GM10847 (cell line): ENCODE measurements at regions not wholly inside any gene's neighbourhood (a gene's known extent, or its start where the extent isn't known, plus 50 kb on each side); places are given as distances from the start of the nearest gene placed in this dataset.

Experiments used
- POLR2A ChIP-seq: IDR thresholded peaks from 2 replicates; pipeline ENCODE4 v1.6.1; 2011; ENCODE audit not compliant: insufficient read length; ENCODE audit errors: extremely low read depth

- TF ChIP-seq POLR2A = no peak
Observed at GRCh38 chr10:78330884-78331283, 297.2 kb downstream of the RPS24 start.

GRCh38 chr10:78331391-78331922, 297.8 kb downstream of the RPS24 start:
- no peak for TF ChIP-seq POLR2A

- TF ChIP-seq POLR2A = no peak
Observed at GRCh38 chr10:78332012-78332411, 298.3 kb downstream of the RPS24 start.

GRCh38 chr10:78332657-78333056, 299.0 kb downstream of the RPS24 start:
- TF ChIP-seq POLR2A = no peak

- TF ChIP-seq POLR2A = no peak
Observed at GRCh38 chr10:78333362-78334143, 299.9 kb downstream of the RPS24 start.

GRCh38 chr10:78335371-78335690, 301.7 kb downstream of the RPS24 start:
- no peak for TF ChIP-seq POLR2A

GRCh38 chr10:78335691-78336401, 302.2 kb downstream of the RPS24 start:
- TF ChIP-seq POLR2A = no peak

- no peak for TF ChIP-seq POLR2A
Observed at GRCh38 chr10:78336402-78336791, 302.7 kb downstream of the RPS24 start.

DNA sequence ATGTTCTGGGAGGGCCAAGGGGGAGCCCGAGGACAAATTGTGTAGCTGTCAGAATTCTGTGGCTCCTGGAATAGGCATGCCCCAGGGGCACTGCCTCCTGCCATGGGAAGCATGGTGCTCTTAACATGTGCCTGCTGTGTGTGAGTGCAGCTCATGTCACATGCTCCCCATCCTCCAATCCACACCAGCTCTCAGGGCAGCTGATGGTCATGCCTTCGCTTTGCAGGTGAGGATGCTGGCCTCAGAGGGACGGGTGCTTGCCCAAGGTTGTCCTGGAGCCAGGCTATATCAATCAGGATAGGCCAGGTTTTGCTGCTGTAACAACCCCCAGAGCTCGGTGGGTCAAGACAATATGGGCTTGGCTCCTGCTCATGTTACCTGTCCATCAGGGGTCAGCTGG, 303.4 kb downstream of the RPS24 start:
- no peak for TF ChIP-seq POLR2A

DNA sequence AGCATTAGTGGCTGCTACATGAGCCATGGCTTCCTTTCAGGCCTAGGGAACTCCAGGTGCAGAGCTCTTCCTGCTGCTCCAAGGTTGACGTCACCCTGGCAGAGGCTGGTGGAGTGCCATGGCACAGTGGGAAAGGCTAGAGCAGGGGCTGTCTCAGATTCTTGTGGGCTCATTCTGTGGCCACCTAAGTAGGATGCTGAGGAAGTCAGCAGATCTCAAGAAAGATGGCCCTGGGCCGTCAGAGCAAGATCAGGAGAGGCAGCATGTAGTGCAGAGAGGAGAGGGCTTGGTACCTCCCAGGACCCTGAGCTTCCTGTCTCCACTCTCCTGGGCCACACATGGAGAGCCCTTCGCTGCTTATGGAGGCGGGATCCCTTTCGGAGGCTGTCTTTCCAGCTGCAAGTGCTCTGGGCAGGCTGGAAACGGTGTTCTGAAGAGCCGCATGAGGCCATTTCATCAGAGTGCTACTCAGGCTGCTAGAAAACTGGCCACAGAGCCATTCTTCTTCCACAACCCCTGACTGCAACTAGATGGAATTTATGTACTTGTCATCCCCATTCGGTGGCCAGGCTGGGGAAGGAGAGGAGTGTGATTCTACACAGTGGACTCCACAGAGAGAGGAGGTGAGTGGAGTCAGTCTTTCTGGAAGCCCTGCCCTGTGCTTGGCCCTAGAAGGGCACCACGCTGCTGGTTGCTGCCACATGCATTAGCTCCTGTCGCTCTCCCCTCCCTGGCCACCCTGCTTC, 304.2 kb downstream of the RPS24 start:
- no peak for TF ChIP-seq POLR2A

GRCh38 chr10:78338717-78339116, 305.1 kb downstream of the RPS24 start:
- no peak for TF ChIP-seq POLR2A

DNA sequence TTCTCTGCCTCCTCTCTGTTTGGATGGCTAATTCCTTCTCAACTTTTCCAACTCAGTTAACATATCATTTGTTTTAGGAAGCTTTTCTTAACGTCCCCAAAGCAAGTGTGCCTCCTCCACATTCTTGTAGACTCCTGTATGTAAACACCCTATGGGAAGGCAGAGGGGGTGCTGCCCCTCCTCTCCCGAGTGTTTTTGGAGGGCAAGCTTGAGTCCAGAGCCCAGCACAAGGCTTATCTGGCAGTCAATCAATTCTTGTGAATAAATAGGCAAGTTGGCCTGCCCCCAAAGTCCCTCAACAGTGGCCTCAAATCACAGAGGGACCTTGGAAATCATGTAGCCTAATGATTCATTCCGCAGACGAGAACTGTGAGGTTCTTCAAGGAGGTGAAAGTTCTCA, 305.6 kb downstream of the RPS24 start:
- TF ChIP-seq POLR2A = no peak

DNA sequence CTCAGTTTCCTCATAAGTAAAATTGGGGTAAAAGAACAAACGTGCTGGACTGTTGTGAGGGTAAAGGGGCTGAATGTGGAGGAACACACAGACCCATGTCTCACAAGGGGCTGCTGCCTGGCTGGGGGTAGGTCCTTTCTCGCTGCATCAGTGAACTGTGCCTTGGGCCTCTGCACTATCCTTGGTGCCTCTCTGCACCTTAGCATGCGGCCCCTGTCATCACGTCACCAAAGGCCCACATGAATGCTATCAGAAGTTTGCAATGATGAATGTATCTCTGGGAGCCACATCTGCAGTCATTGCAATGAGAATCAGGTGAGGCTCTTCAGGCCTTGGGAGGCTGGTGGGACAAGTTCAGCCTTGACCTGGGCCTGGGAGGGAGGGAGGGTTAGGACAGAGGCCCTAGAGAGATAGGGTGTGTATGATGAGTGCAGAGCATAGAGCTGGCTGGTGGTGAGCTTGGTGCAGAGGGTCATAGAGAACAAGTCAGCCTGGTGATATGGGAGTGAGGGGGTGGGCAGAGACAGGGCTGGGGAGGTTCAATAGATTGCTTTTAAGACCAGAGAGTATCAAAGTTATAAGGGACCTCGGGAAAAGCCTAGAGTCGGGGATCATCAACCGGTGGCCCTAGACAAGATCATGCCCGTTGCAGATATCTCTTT, 308.4 kb downstream of the RPS24 start:
- TF ChIP-seq POLR2A = no peak

DNA sequence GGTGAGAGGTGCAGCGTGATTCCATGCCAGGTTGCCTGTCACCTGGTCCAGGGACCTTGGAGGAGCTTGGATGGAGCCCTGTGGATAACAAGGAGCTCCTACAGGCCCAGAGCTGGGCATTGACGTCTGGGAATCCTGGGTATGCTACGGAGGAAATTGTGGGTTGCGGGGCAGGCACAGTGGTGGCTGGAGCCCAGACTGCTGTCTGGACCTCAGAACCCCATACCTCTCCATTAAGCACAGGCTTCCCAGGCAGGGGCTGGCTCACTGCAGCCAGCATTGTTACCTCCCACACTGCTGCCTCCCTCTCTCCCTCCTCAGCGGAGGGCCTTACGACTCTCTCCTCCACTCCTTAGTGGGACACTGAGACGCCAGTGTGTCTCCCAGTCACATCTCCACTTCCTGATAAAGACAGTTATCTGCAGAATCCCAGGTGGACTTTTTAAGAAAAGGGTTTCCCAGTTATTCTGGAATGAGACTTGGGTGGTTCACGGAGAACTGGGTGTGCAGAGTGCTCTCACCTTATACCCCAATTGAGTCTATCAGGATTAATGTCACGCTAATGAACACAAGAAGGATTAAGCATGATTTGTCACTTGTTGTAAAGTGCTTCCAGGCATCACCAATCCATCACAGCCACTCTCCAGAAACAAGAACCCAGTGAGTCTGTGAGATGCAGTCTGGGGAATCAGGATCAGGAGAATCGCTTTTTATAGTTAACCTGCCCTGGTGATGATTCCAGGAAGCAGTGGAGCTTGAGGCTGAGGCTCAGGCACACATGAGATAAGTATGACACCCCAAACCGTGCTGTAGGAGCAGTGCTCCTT, 309.4 kb downstream of the RPS24 start:
- TF ChIP-seq POLR2A = no peak

- no peak for TF ChIP-seq POLR2A
Observed at GRCh38 chr10:78346721-78347120, 313.1 kb downstream of the RPS24 start.
